NOMO-1 treated with dmso at 0.1 percent for 144 hours (cell line): ENCODE measurements at regions not wholly inside any gene's neighbourhood (a gene's known extent, or its start where the extent isn't known, plus 50 kb on each side); places are given as distances from the start of the nearest gene placed in this dataset.

Experiments used
- DNase-seq: peaks from one replicate; lab custom pipeline; 2025; ENCODE audit not compliant: unreplicated experiment; lab: John Stamatoyannopoulos, UW

GRCh38 chr10:62623223-62623622 is 181.3 kb upstream of the ADO start:
- DNase-seq, result no peak

GRCh38 chr10:62625484-62625883 is 179.0 kb upstream of the ADO start:
- DNase-seq, result no peak

- no peak for DNase-seq
Observed at GRCh38 chr10:62626079-62626478, 178.4 kb upstream of the ADO start.

- DNase-seq, result no peak
Observed at GRCh38 chr10:62626817-62627216, 177.7 kb upstream of the ADO start.

DNA sequence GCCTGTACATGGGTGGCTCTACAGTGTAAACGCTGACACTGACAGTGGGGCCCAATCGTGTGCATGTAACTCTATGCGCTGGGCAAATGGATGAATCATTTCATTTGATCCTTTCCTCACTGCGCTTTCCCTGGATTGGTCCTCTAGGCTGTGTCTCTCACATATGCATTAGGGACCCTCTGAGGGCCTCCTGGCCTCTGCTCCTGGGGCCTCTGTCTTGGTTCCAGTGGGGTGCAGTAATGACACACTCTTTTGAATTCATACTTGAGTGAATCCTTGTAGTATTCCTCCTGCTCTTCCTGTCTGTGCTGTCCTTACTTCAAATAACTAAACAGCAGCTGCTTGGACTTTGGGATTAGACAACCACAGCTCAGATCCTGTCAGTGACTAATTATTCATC is 176.5 kb upstream of the ADO start:
- no peak for DNase-seq

DNA sequence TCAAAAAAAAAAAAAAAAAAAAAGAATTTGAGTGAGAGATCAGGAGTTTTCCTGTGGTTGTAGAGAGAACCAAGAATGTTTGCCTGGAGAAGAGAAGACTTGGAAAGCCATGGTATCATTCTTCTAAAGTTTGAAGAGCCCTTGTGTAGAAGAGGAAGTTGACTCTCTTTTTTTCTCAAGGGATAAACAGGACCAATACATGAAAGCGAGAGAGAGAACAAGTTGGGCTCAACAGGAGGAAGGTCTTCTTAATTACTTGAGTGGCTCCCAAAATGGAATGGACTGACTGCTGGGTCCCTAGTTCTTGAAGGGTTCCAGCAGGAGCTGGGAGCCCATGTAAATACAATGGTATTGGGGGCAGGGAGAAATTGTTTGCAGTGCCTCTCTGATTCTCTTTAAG is 173.3 kb upstream of the ADO start:
- DNase-seq, result no peak

GRCh38 chr10:62632071-62632809 is 172.3 kb upstream of the ADO start:
- DNase-seq, result peak; percentile 64

DNA sequence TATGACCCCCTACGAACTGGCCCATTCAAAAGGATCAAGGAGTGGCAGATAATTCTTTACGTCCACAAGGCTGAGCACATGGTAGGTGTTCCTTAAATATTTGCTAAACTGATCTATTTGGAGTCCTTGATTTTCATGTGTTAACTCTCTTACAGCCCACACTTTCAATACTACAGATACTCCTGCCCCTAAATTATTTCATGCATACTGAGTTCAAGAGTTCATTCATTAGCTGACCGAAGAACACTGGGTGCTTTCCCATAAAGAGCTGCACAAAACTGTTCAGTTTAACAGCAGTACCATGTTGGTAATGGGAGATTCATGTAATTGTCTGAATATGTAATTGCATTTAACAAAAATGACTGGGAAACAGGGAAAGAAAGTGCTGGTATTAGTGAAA is 170.5 kb upstream of the ADO start:
- no peak for DNase-seq

DNA sequence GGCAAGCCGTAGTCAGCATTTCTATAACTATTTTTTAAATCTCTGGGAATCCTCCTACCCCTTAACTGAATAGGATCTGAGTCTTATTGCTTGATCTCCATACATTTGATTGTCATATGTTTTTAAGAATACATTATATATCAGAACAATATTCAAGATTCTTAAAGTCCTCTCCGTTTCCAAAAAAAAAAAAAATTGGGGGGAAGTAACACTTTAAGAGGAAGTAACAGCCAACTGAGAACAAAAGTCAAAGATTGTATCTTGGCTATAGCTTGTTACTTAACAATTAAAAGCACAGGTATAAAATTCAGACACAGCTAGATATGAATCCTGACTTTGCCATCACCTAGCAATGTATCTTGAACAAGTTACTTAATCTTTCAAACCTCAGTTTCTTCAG is 169.9 kb upstream of the ADO start:
- DNase-seq, result no peak

GRCh38 chr10:62635127-62635526 is 169.4 kb upstream of the ADO start:
- no peak for DNase-seq

GRCh38 chr10:62636825-62637248 is 167.7 kb upstream of the ADO start:
- peak; percentile 33 for DNase-seq

GRCh38 chr10:62637249-62638061 is 167.1 kb upstream of the ADO start:
- DNase-seq, result peak; percentile 46

DNA sequence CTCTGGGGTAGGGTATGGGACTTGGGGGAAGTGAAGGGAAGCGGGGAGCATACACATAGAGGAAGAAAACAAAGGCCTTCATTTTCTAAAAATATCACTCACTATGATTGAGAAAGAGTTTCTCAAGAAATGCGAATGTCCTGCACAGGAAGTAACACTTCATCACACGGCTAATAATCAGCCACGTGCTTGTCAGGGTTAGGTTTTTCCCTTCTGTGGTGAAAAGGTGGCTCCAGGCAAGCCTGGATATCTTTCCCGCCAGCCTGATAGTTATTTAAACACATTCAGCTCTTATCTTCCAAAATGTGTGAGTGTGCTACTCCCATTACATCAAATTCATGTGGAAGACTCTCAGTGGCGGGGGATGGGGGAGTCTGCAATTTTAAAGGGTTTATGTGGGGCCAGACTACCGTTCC is 166.4 kb upstream of the ADO start:
- DNase-seq, result peak; percentile 44

GRCh38 chr10:62639144-62639543 is 165.4 kb upstream of the ADO start:
- no peak for DNase-seq

DNA sequence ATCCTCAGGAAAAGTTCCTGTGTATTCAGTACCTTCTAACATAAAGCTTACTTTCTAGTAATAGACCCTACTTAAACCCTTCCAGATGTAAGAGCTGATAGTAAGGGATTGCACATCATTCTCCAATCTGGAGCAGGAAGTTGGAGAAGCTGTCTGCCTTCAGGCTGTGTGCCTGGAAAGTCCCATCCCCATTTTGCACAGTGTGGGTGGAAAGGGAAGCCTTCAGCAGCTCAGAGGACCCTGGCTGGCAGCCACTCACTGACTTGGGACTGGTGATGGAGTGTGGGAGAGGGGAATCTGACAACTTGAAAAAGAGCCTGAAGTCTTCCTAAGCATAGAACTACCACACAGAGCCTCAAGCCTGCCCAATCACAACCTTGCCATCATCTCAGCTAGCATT is 164.1 kb upstream of the ADO start:
- DNase-seq, result no peak

DNA sequence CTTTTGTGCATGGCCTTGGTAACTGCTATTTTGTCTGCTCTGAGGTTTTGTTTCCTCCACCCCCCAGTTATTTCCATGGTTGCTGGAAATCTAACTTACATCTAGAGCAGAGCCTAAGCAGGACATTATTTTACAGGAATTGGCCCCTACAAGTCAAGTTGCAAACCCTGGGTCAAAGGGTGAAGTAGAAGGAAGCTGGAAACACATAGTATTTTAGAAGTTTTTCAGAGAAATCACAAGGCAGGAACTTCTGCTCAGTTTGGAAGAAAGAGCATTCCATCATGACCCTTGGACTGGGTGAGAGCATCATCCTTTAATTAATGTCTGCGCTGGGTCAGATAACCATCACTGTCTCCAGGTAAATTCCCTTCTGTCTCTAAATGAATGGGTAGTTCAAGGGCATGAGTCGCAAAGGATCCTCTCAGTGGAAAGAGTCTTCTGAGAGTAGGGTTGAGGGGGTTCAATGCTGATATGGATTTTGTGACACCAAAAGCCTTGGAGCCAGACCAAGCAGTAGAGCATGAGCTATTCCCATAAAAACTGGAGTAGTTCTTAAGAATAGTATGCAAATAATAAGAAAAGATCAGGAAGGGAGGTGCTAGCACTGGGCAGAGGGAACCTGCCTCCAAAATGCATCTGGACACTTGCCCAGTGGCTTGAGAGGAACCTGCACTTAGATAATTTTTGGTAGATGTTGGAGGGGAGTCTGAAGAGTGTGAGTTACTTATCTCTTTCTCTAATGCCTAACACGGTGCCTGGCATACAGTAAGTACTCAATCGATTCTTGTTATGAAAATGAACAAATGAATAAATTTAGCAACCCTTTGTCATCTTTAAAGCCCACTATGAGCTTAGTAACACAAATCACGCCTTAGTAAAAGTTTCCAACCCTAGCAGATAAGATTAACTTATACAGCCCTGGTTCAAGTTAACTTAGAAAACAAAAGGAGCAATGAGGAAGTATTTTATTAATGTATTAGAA is 160.6 kb upstream of the ADO start:
- no peak for DNase-seq

GRCh38 chr10:62647375-62648092 is 157.0 kb upstream of the ADO start:
- no peak for DNase-seq

GRCh38 chr10:62648921-62649320 is 155.6 kb upstream of the ADO start:
- no peak for DNase-seq

DNA sequence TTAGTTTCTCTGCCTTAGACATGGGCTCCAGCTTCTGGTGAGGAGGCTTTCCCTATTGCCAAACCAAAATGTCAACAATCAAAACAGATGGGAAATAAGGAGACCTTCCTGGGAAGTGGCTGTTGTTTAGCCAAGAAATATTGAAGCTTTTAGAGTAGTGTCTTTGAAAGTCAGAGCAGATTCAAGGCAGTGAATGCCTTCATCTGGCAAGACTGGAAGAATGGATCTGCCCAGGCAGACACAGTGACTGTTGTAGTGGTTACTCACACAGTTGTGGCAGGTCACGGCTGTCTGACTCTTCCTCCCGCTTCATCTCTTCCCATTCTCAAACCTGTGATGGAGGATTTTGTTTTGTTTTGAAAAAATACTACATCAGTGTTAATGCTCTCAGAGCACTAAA is 154.1 kb upstream of the ADO start:
- no peak for DNase-seq

DNA sequence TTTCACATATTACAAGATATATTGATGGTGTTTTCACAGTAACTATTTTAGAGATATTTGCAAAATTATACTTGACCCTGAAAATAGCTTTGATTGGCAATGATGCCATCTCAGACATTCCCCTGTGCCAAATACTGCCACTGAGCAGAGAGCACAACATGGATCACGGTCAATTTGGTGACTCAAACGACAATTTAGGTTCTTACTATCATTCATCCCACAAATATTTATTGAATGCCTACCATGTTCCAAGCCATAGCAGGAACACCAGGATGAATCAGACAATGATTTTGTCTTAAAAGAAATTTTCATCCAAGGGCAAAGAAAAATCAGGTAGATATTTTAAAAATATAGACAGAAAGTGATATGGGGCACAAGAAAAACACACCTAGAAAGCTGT is 153.2 kb upstream of the ADO start:
- DNase-seq, result no peak

DNA sequence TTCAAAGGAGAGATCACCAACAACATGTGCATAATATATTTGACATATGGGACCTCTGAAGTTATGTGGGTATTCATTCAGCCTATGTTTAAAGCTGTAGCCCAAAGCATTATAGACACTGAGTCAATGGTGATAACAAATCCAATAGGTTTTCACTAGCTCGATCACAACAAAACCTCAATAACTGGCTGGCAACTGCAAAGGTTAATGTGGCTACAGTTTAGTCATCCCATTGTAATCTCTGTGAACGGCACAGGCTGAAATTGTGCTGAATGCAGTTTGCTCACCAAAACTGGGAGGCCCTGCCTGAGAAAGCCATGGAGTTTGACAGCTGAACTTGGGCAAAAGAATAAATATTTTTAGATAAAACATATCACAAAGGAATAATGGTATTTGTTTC is 152.4 kb upstream of the ADO start:
- DNase-seq, result no peak
